A673 (cell line): ENCODE measurements at regions not wholly inside any gene's neighbourhood (a gene's known extent, or its start where the extent isn't known, plus 50 kb on each side); places are given as distances from the start of the nearest gene placed in this dataset.
"Not testable (repeated sequence)": the region's sequence is repeated elsewhere in the genome, so short reads cannot be mapped to it uniquely, and the experiment has no call there.

Experiments used
- CTCF ChIP-seq: fragments of 300-800, 200-600 bp; sonication (generic); conservative IDR thresholded peaks from 2 replicates; pipeline ENCODE4 v1.5.1; 2017; ENCODE audit warnings: low read depth, mild to moderate bottlenecking, antibody characterized with exemption, low read length, moderate library complexity, mixed read lengths
- EZH2 ChIP-seq: fragments of 200-600 bp; sonication (generic); IDR thresholded peaks from 2 replicates; pipeline ENCODE4 v1.6.1; 2017; ENCODE audit warnings: borderline replicate concordance, low read depth, mild to moderate bottlenecking, mixed read lengths, antibody characterized with exemption, low read length; ENCODE audit not compliant: poor library complexity, severe bottlenecking

DNA sequence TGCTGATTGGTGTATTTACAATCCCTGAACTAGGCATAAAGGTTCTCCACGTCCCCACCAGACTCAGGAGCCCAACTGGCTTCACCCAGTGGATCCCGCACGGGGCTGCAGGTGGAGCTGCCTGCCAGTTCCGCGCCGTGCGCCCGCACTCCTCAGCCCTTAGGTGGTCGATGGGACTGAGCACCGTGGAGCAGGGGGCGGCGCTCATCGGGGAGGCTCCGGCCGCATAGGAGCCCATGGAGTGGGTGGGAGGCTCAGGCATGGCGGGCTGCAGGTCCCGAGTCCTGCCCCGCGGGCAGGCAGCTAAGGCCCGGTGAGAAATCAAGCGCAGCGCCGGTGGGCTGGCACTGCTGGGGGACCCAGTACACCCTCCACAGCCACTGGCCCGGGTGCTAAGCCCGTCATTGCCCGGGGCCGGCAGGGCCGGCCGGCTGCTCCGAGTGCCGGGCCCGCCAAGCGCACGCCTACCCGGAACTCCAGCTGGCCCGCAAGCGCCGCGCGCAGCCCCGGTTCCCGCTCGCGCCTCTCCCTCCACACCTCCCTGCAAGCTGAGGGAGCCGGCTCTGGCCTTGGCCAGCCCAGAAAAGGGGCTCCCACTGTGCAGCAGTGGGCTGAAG lies 101.5 kb downstream of the SLC16A1 start:
- TF ChIP-seq CTCF, EZH2: not testable (repeated sequence)
